ENCODE measurements at regions not wholly inside any gene's neighbourhood (a gene's known extent, or its start where the extent isn't known, plus 50 kb on each side); places are given as distances from the start of the nearest gene placed in this dataset.

DNA sequence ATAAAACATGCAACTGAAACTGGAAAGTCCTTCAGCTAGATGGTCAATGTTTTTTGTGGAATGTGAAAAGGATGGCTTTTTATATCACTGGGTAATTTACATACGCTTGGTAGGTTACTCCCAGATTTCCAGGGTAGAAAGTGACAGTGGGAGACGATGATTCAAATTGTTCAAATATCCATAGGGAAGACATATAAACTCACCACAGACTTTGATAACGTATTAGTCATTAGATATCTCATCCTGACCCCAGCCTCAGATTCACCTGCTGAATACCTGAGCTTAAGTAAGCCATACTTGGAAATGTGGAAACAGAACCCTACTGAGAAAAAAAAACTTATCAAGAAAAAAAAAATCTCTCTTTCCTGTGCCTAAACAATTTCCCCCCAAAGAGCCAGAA, 169.4 kb downstream of the ZNF674 start:
- Mint-ChIP-seq H3K27ac (ENCODE audit: unreplicated experiment) (no peak overlapping the region), H3K9me3 (ENCODE audit: unreplicated experiment) (peaks cover 5% of the 10 kb centered on the region), H3K36me3 (ENCODE audit: unreplicated experiment) (no peaks in the 10 kb centered on the region), H3K27me3 (ENCODE audit: unreplicated experiment) (no peaks in the 10 kb centered on the region), H3K4me1 (ENCODE audit: unreplicated experiment) (peaks cover 13% of the 10 kb centered on the region), H3K4me3 (ENCODE audit: unreplicated experiment) (no peak overlapping the region)
- TF ChIP-seq CTCF (IDR thresholded peaks at IDR 0.05), result no peak
- DNase-seq (ENCODE audit: extremely low spot score, unreplicated experiment), result no peak

DNA sequence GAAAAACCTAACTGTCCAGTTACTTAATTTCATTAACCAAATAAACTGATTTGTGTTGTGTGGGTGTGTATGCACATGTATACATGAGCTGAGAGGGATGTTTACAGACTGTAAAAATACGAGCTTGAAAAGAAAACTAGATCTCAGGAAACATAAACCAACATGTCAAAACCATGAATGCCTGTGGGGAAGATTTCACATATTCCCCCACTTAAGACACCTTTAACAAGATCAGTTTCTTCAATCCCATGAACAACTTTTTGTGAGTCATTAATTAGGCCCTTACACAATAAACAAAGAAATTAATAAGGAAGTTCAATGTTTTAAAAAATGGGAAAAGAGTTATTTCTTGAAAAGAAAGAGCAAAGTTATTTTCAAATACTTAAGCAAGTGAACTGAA, 170.8 kb downstream of the ZNF674 start:
- Mint-ChIP-seq H3K27ac (ENCODE audit: unreplicated experiment) (no peak overlapping the region), H3K4me1 (ENCODE audit: unreplicated experiment) (peaks cover 10% of the 10 kb centered on the region), H3K36me3 (ENCODE audit: unreplicated experiment) (no peaks in the 10 kb centered on the region), H3K27me3 (ENCODE audit: unreplicated experiment) (no peaks in the 10 kb centered on the region), H3K4me3 (ENCODE audit: unreplicated experiment) (no peak overlapping the region), H3K9me3 (ENCODE audit: unreplicated experiment) (peaks cover 5% of the 10 kb centered on the region)
- DNase-seq (ENCODE audit: extremely low spot score, unreplicated experiment), result no peak
- TF ChIP-seq CTCF (IDR thresholded peaks at IDR 0.05), result no peak

GRCh38 chrX:46367491-46367890, 177.7 kb downstream of the ZNF674 start:
- no peak overlapping the region for H3K4me3 Mint-ChIP-seq (ENCODE audit: unreplicated experiment)
- peaks cover 10% of the 10 kb centered on the region for H3K9me3 Mint-ChIP-seq (ENCODE audit: unreplicated experiment)
- no peak for TF ChIP-seq CTCF (IDR thresholded peaks at IDR 0.05)
- no peak overlapping the region for H3K27ac Mint-ChIP-seq (ENCODE audit: unreplicated experiment)
- no peaks in the 10 kb centered on the region for H3K36me3 Mint-ChIP-seq (ENCODE audit: unreplicated experiment)
- no peaks in the 10 kb centered on the region for H3K27me3 Mint-ChIP-seq (ENCODE audit: unreplicated experiment)
- no peak for DNase-seq (ENCODE audit: extremely low spot score, unreplicated experiment)
- H3K4me1 Mint-ChIP-seq (ENCODE audit: unreplicated experiment), result no peaks in the 10 kb centered on the region

GRCh38 chrX:46366381-46367207, 178.6 kb downstream of the ZNF674 start:
- Mint-ChIP-seq H3K27ac (ENCODE audit: unreplicated experiment) (no peak overlapping the region), H3K36me3 (ENCODE audit: unreplicated experiment) (no peaks in the 10 kb centered on the region), H3K4me3 (ENCODE audit: unreplicated experiment) (no peak overlapping the region), H3K9me3 (ENCODE audit: unreplicated experiment) (peaks cover 5% of the 10 kb centered on the region), H3K27me3 (ENCODE audit: unreplicated experiment) (no peaks in the 10 kb centered on the region), H3K4me1 (ENCODE audit: unreplicated experiment) (no peaks in the 10 kb centered on the region)
- no peak for TF ChIP-seq CTCF (IDR thresholded peaks at IDR 0.05)
- DNase-seq (ENCODE audit: extremely low spot score, unreplicated experiment), result no peak

DNA sequence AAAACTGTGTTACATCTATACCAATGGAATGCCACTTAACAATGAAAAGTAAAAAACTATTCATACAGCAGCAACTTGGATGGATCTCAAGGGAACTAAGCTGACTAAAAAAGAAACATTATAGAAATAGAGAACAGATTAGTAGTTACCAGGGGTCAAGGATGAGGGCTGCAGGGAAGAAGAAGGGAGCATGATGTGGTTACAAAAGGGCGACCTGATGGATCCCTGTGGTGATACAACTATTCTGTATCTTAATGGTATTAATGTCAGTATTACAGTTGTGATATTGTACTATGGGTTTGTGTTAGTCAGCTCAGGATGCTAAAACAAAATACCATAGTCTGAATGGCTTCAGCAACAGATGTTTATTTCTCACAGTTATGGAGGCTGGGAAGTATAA, 190.7 kb downstream of the ZNF674 start:
- Mint-ChIP-seq H3K4me3 (ENCODE audit: unreplicated experiment) (no peak overlapping the region), H3K27me3 (ENCODE audit: unreplicated experiment) (no peaks in the 10 kb centered on the region), H3K4me1 (ENCODE audit: unreplicated experiment) (peaks cover 4% of the 10 kb centered on the region), H3K27ac (ENCODE audit: unreplicated experiment) (no peak overlapping the region), H3K36me3 (ENCODE audit: unreplicated experiment) (no peaks in the 10 kb centered on the region), H3K9me3 (ENCODE audit: unreplicated experiment) (peaks cover 35% of the 10 kb centered on the region)
- no peak for TF ChIP-seq CTCF (IDR thresholded peaks at IDR 0.05)
- no peak for DNase-seq (ENCODE audit: extremely low spot score, unreplicated experiment)
